Liver (tissue), 8 donors: ENCODE measurements at regions not wholly inside any gene's neighbourhood (a gene's known extent, or its start where the extent isn't known, plus 50 kb on each side); places are given as distances from the start of the nearest gene placed in this dataset.
"Not testable (repeated sequence)": the region's sequence is repeated elsewhere in the genome, so short reads cannot be mapped to it uniquely, and the experiment has no call there.

Source experiments
- DNase-seq: peaks from one replicate; pipeline ENCODE4 v3.0.0-alpha.2; 2017; ENCODE audit warnings: low spot score
- H3K27ac ChIP-seq, 2 donors: one replicate each; pipeline ENCODE4 v1.7.0; 2013; ENCODE audit warnings: inconsistent platforms in 2 of 2, low read length in 2 of 2, control low read depth in 1 of 2, low read depth in 1 of 2, mild to moderate bottlenecking in 1 of 2
- H3K27me3 ChIP-seq, 4 donors: one replicate each; pipeline versions ENCODE4 v1.6.1 to v1.7.0; 2013; ENCODE audit warnings: low read length in 3 of 4, inconsistent platforms in 1 of 4, mild to moderate bottlenecking in 1 of 4, moderate library complexity in 1 of 4; ENCODE audit not compliant: control insufficient read depth in 4 of 4, insufficient read depth in 4 of 4
- H3K36me3 ChIP-seq, 4 donors: one replicate each; pipeline versions ENCODE4 v1.6.1 to v1.7.0; 2013; ENCODE audit warnings: low read length in 3 of 4, mild to moderate bottlenecking in 3 of 4, low read depth in 1 of 4, moderate library complexity in 1 of 4; ENCODE audit not compliant: control insufficient read depth in 4 of 4, insufficient read depth in 3 of 4
- H3K4me1 ChIP-seq, 4 donors: one replicate each; pipeline versions ENCODE4 v1.6.1 to v1.7.0; 2013; ENCODE audit warnings: low read length in 3 of 4, mild to moderate bottlenecking in 3 of 4, moderate library complexity in 1 of 4; ENCODE audit not compliant: control insufficient read depth in 4 of 4, insufficient read depth in 4 of 4
- H3K4me3 ChIP-seq, 3 donors: one replicate each; pipeline versions ENCODE4 v1.6.1 to v1.7.0; 2013; ENCODE audit warnings: low read length in 3 of 3, control low read depth in 1 of 3, low read depth in 1 of 3, mild to moderate bottlenecking in 1 of 3
- H3K9ac ChIP-seq, 2 donors: one replicate each; pipeline ENCODE4 v1.7.0; 2013; ENCODE audit warnings: low read length in 2 of 2, mild to moderate bottlenecking in 2 of 2, moderate library complexity in 2 of 2, control low read depth in 1 of 2, low read depth in 1 of 2
- H3K9me3 ChIP-seq, 4 donors: one replicate each; pipeline versions ENCODE4 v1.6.1 to v1.7.0; 2013; ENCODE audit warnings: low read length in 3 of 4; ENCODE audit not compliant: control insufficient read depth in 4 of 4
- CTCF ChIP-seq: fragments of 150-350 bp; IDR thresholded peaks from 2 replicates; pipeline ENCODE4 v1.5.1; 2017; ENCODE audit warnings: improper control_type of control experiment, low read depth, low read length; ENCODE audit not compliant: missing input control
- EGR1 ChIP-seq, 2 donors: IDR thresholded peaks; 2 replicates each; pipeline ENCODE4 v1.6.1; 2016 to 2018; ENCODE audit warnings: antibody characterized with exemption in 2 of 2, low read depth in 2 of 2
- FOXA1 ChIP-seq: IDR thresholded peaks from 2 replicates; pipeline ENCODE4 v1.6.1; 2016; ENCODE audit warnings: antibody characterized with exemption
- FOXA2 ChIP-seq: IDR thresholded peaks from 2 replicates; pipeline ENCODE4 v1.6.1; 2016; ENCODE audit warnings: antibody characterized with exemption
- GABPA ChIP-seq, 2 donors: IDR thresholded peaks in 1 of 2; conservative IDR thresholded peaks in 1 of 2; 2 replicates each; pipeline ENCODE4 v1.6.1; 2016; ENCODE audit warnings: antibody characterized with exemption in 2 of 2, mild to moderate bottlenecking in 1 of 2, moderate library complexity in 1 of 2
- HNF4A ChIP-seq, 2 donors: conservative IDR thresholded peaks; 2 replicates each; pipeline ENCODE4 v1.6.1; 2016; ENCODE audit warnings: antibody characterized with exemption in 2 of 2, mild to moderate bottlenecking in 2 of 2
- HNF4G ChIP-seq: IDR thresholded peaks from 2 replicates; pipeline ENCODE4 v1.6.1; 2016; ENCODE audit warnings: antibody characterized with exemption
- JUND ChIP-seq, 2 donors: IDR thresholded peaks; 2 replicates each; pipeline ENCODE4 v1.6.1; 2016; ENCODE audit warnings: antibody characterized with exemption in 2 of 2
- MAX ChIP-seq: IDR thresholded peaks from 2 replicates; pipeline ENCODE4 v1.6.1; 2016; ENCODE audit warnings: antibody characterized with exemption
- NR2F2 ChIP-seq: IDR thresholded peaks from 2 replicates; pipeline ENCODE4 v1.6.1; 2016; ENCODE audit warnings: antibody characterized with exemption
- RAD21 ChIP-seq, 2 donors: IDR thresholded peaks; 2 replicates each; pipeline ENCODE4 v1.6.1; 2016; ENCODE audit warnings: antibody characterized with exemption in 2 of 2, mild to moderate bottlenecking in 2 of 2
- REST ChIP-seq: IDR thresholded peaks from 2 replicates; pipeline ENCODE4 v1.6.1; 2016; ENCODE audit warnings: antibody characterized with exemption, mild to moderate bottlenecking
- RXRA ChIP-seq, 2 donors: IDR thresholded peaks; 2 replicates each; pipeline ENCODE4 v1.6.1; 2017 to 2018; ENCODE audit warnings: antibody characterized with exemption in 2 of 2, mild to moderate bottlenecking in 1 of 2
- SP1 ChIP-seq: IDR thresholded peaks from 2 replicates; pipeline ENCODE4 v1.6.1; 2018; ENCODE audit warnings: antibody characterized with exemption, mild to moderate bottlenecking
- TAF1 ChIP-seq: conservative IDR thresholded peaks from 2 replicates; pipeline ENCODE4 v1.6.1; 2016; ENCODE audit warnings: antibody characterized with exemption, mild to moderate bottlenecking
- YY1 ChIP-seq: IDR thresholded peaks from 2 replicates; pipeline ENCODE4 v1.6.1; 2016; ENCODE audit warnings: antibody characterized with exemption, mild to moderate bottlenecking
- ZBTB33 ChIP-seq: IDR thresholded peaks from 2 replicates; pipeline ENCODE4 v1.6.1; 2016; ENCODE audit warnings: antibody characterized with exemption
- WGBS: extraction: QIAGEN DNeasy Blood & Tissue Kit; methylation state at CpG from one replicate; pipeline ENCODE4 v1.1.7; 2013; 5-methylcytosine and 5-hydroxymethylcytosine counted together
- donor health status: healthy.
- donor health status: healthy.
- donor health status: healthy.
- donor health status: healthy.
- donor health status: healthy.

- H3K27ac ChIP-seq, H3K27me3 ChIP-seq, H3K9ac ChIP-seq, H3K4me3 ChIP-seq, H3K4me1 ChIP-seq, H3K36me3 ChIP-seq, H3K9me3 ChIP-seq, DNase-seq: not testable (repeated sequence)
- WGBS, result 90% methylated on average over 23 of the region's 23 CpGs
Observed at GRCh38 chrX:83749736-83750135, 111.2 kb upstream of the CYLC1 start.

- DNase-seq, H3K9ac ChIP-seq, H3K4me3 ChIP-seq, H3K9me3 ChIP-seq, H3K27me3 ChIP-seq, H3K36me3 ChIP-seq, H3K27ac ChIP-seq, H3K4me1 ChIP-seq: not testable (repeated sequence)
- 86% methylated on average over 10 of the region's 15 CpGs for WGBS
Observed at GRCh38 chrX:83750451-83750850, 110.5 kb upstream of the CYLC1 start.

GRCh38 chrX:83759872-83760271 is 101.1 kb upstream of the CYLC1 start:
- WGBS, result 10% methylated on average over 1 of the region's 1 CpG
- no peak overlapping the region for H3K9ac ChIP-seq
- H3K4me1 ChIP-seq, result no peaks in the 10 kb centered on the region
- TF ChIP-seq MAX, result no peak
- peak; percentile 16 for TF ChIP-seq CTCF
- peak in 1 of 2 donors; percentile 67 for TF ChIP-seq RAD21 (IDR thresholded peaks at IDR 0.05)
- no peak for DNase-seq
- no peaks in the 10 kb centered on the region for H3K27me3 ChIP-seq
- H3K4me3 ChIP-seq, result no peak overlapping the region
- no peaks in the 10 kb centered on the region for H3K9me3 ChIP-seq
- no peak overlapping the region for H3K27ac ChIP-seq
- no peaks in the 10 kb centered on the region for H3K36me3 ChIP-seq

- Histone ChIP-seq H3K9me3 (no peaks in the 10 kb centered on the region), H3K36me3 (no peaks in the 10 kb centered on the region), H3K4me3 (no peak overlapping the region), H3K27me3 (no peaks in the 10 kb centered on the region), H3K27ac (no peak overlapping the region), H3K9ac (no peak overlapping the region), H3K4me1 (no peaks in the 10 kb centered on the region)
- WGBS, result 15% methylated on average over 1 of the region's 1 CpG
- no peak for DNase-seq
- TF ChIP-seq EGR1 (IDR thresholded peaks at IDR 0.05; ENCODE audit: low read depth in 2 of 2) (no peak), HNF4A (conservative IDR thresholded peaks at IDR 0.05) (no peak), YY1 (no peak), HNF4G (no peak), MAX (no peak), FOXA1 (no peak), REST (no peak), NR2F2 (no peak), RAD21 (IDR thresholded peaks at IDR 0.05) (no peak), SP1 (no peak), GABPA (IDR thresholded peaks at IDR 0.05 in 1 of 2, conservative IDR thresholded peaks at IDR 0.05 in 1 of 2) (no peak), JUND (IDR thresholded peaks at IDR 0.05) (no peak), TAF1 (no peak), RXRA (IDR thresholded peaks at IDR 0.05) (no peak), FOXA2 (no peak), ZBTB33 (no peak)
Observed at GRCh38 chrX:83771664-83772063, 89.3 kb upstream of the CYLC1 start.
